ENCODE measurements at regions not wholly inside any gene's neighbourhood (a gene's known extent, or its start where the extent isn't known, plus 50 kb on each side); places are given as distances from the start of the nearest gene placed in this dataset.
"Not testable (repeated sequence)": the region's sequence is repeated elsewhere in the genome, so short reads cannot be mapped to it uniquely, and the experiment has no call there.

GRCh38 chr2:87239558-87240215, 218.0 kb upstream of the PLGLB1 start:
- H3K27me3 ChIP-seq (ENCODE audit: control insufficient read depth, insufficient read depth, low read length); H3K4me3 ChIP-seq (ENCODE audit: low read depth, low read length); H3K36me3 ChIP-seq (ENCODE audit: control insufficient read depth, insufficient read depth, low read length); DNase-seq (ENCODE audit: low read depth); FAIRE-seq: not testable (repeated sequence)
- peak; percentile 22 for TF ChIP-seq CTCF (IDR thresholded peaks at IDR 0.05; ENCODE audit: insufficient read depth, low read length, severe bottlenecking)

GRCh38 chr2:87246066-87246717, 224.5 kb upstream of the PLGLB1 start:
- not testable (repeated sequence) for H3K27me3 ChIP-seq (ENCODE audit: control insufficient read depth, insufficient read depth, low read length); H3K36me3 ChIP-seq (ENCODE audit: control insufficient read depth, insufficient read depth, low read length); DNase-seq (ENCODE audit: low read depth); FAIRE-seq; H3K4me3 ChIP-seq (ENCODE audit: low read depth, low read length)

DNA sequence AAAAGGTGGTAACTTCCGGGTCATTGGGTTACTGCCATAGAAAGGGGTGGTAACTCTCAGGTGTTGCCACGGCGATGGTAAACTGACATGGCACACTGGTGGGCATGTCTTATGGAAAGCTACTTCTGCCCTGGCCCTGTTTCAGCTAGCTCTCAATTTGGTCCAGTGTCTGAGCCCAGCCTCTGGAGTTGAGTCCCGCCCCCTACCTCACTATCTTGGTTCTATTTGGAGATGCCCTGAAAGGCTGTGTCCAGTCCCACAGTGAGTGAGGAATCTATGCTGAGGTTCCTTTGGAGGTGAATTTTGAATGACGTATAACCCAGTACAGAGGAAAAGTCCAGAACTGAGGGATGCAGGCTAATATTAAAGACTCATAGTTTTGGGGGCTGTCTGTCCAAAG, 230.4 kb upstream of the PLGLB1 start:
- FAIRE-seq; H3K27me3 ChIP-seq (ENCODE audit: control insufficient read depth, insufficient read depth, low read length); H3K4me3 ChIP-seq (ENCODE audit: low read depth, low read length); DNase-seq (ENCODE audit: low read depth); H3K36me3 ChIP-seq (ENCODE audit: control insufficient read depth, insufficient read depth, low read length): not testable (repeated sequence)

GRCh38 chr2:87254562-87254961, 232.9 kb upstream of the PLGLB1 start:
- H3K36me3 ChIP-seq (ENCODE audit: control insufficient read depth, insufficient read depth, low read length); DNase-seq (ENCODE audit: low read depth); H3K27me3 ChIP-seq (ENCODE audit: control insufficient read depth, insufficient read depth, low read length); FAIRE-seq; H3K4me3 ChIP-seq (ENCODE audit: low read depth, low read length): not testable (repeated sequence)

DNA sequence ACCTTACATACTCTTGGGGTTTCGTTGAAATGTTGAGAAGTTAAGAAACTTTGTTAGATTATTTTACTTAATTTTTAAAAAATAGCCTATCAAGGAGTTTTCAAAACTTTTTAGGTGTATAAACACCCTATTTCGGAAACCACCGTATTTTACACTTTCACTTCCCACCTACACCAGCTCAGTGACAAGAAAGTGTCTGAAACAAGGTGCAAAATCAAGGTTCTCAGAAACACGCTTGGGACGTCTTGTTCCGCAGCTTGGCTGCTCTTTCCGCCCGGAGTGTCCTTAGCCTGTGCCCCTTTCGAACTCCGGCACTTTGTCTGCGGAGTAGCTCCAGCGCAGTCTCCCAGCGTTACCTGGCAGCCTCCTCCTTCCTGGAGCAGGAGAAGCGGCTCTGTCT, 233.8 kb upstream of the PLGLB1 start:
- DNase-seq (ENCODE audit: low read depth); H3K4me3 ChIP-seq (ENCODE audit: low read depth, low read length); FAIRE-seq; H3K36me3 ChIP-seq (ENCODE audit: control insufficient read depth, insufficient read depth, low read length); H3K27me3 ChIP-seq (ENCODE audit: control insufficient read depth, insufficient read depth, low read length): not testable (repeated sequence)

- H3K4me3 ChIP-seq (ENCODE audit: low read depth, low read length); FAIRE-seq; H3K36me3 ChIP-seq (ENCODE audit: control insufficient read depth, insufficient read depth, low read length); DNase-seq (ENCODE audit: low read depth); H3K27me3 ChIP-seq (ENCODE audit: control insufficient read depth, insufficient read depth, low read length): not testable (repeated sequence)
Measured at GRCh38 chr2:87258887-87259286, 237.2 kb upstream of the PLGLB1 start.

DNA sequence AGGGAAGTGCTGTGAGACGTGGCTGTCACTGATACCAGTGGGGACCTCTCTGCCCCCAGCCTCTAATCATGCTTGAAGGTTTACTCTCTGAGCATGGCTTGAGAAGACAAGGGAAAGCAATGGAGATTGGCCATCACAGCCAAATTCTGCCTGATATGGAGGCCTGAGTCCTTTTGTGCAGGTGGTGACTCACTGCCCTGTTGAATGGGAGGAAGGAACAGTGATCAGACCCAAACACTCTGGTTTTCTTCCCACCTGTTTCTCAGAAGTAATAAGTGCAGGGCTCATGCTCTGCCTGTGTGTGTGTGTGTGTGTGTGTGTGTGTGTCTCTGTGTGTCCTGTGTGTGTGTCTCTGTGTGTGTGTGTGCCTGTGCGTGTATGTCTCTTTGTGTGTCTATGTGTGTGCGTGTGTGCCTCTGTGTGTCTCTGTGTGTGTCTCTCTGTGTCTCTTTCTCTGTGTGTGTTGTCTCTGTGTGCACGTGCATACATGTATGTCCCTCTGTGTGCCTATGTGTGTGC, 240.6 kb upstream of the PLGLB1 start:
- DNase-seq (ENCODE audit: low read depth); H3K36me3 ChIP-seq (ENCODE audit: control insufficient read depth, insufficient read depth, low read length); H3K27me3 ChIP-seq (ENCODE audit: control insufficient read depth, insufficient read depth, low read length); FAIRE-seq; H3K4me3 ChIP-seq (ENCODE audit: low read depth, low read length): not testable (repeated sequence)

- not testable (repeated sequence) for DNase-seq (ENCODE audit: low read depth); FAIRE-seq
Measured at GRCh38 chr2:87263868-87264518, 242.3 kb upstream of the PLGLB1 start.

DNA sequence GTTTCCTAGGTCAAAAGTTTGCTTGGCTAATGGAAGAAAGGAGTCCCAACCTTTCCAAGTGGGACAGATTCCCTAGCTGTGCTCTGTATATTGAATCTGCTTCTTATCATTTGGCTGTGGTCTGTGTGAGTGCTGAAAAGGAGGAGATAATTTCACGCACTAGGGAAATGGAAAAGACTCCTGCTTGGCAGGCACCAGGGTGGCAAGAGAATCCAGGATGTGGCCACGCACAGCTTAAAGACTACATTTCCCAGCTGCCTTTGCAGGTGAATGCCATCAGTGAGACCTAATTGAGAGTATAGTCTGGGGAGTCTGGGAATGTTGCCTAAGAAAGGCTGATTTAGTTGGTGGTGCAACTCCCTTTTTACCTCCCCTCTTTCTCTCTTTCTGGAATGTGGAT, 253.5 kb upstream of the PLGLB1 start:
- H3K36me3 ChIP-seq (ENCODE audit: control insufficient read depth, insufficient read depth, low read length); H3K4me3 ChIP-seq (ENCODE audit: low read depth, low read length); H3K27me3 ChIP-seq (ENCODE audit: control insufficient read depth, insufficient read depth, low read length); FAIRE-seq; DNase-seq (ENCODE audit: low read depth): not testable (repeated sequence)

More at GRCh38 chr2:87263868-87264518, 242.3 kb upstream of the PLGLB1 start:
- H3K36me3 ChIP-seq (ENCODE audit: control insufficient read depth, insufficient read depth, low read length); H3K4me3 ChIP-seq (ENCODE audit: low read depth, low read length); H3K27me3 ChIP-seq (ENCODE audit: control insufficient read depth, insufficient read depth, low read length): not testable (repeated sequence)

- not testable (repeated sequence) for H3K4me3 ChIP-seq (ENCODE audit: low read depth, low read length); DNase-seq (ENCODE audit: low read depth); H3K36me3 ChIP-seq (ENCODE audit: control insufficient read depth, insufficient read depth, low read length); H3K27me3 ChIP-seq (ENCODE audit: control insufficient read depth, insufficient read depth, low read length); FAIRE-seq
Measured at GRCh38 chr2:87275974-87276629, 254.5 kb upstream of the PLGLB1 start.

- H3K27me3 ChIP-seq (ENCODE audit: control insufficient read depth, insufficient read depth, low read length); H3K36me3 ChIP-seq (ENCODE audit: control insufficient read depth, insufficient read depth, low read length); DNase-seq (ENCODE audit: low read depth); FAIRE-seq; H3K4me3 ChIP-seq (ENCODE audit: low read depth, low read length): not testable (repeated sequence)
Measured at GRCh38 chr2:87276673-87277072, 255.0 kb upstream of the PLGLB1 start.

DNA sequence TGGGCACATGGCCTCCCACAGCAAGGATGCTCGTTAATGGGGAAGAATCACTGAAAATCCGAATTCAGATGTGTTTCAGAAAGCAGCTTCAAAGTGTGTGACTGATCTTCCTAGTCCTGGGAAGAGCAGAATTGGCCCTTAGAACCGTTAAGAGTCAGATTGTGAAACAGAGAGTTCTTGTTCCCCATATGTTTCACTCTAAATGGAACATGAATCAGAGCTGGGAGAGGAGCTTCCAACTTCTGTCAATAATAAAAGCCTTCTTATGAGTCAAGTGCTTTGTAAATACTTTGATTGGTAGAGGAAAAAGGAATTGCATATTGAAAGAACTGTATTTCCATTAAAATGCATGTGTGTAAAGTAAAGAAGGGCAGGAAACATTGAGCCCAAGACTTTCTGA, 256.1 kb upstream of the PLGLB1 start:
- H3K36me3 ChIP-seq (ENCODE audit: control insufficient read depth, insufficient read depth, low read length); H3K4me3 ChIP-seq (ENCODE audit: low read depth, low read length); DNase-seq (ENCODE audit: low read depth); FAIRE-seq; H3K27me3 ChIP-seq (ENCODE audit: control insufficient read depth, insufficient read depth, low read length): not testable (repeated sequence)

All from bronchial epithelial cell (primary cell).